WTC11 (cell line): ENCODE measurements at regions not wholly inside any gene's neighbourhood (a gene's known extent, or its start where the extent isn't known, plus 50 kb on each side); places are given as distances from the start of the nearest gene placed in this dataset.

Experiments
- ATAC-seq: fragments of 200-7000 bp; cut with Tn5 transposase; 2 replicates; pipeline ENCODE4 v1.10.0; 2021; ENCODE audit warnings: mild to moderate bottlenecking, moderate library complexity
- CTCF ChIA-PET: fragments of 300-600 bp; sonication (Branson Sonifier 250); formaldehyde crosslinking; loops from one replicate; lab custom pipeline; 2021; ENCODE audit warnings: antibody characterized with exemption; lab: Charles Lee
- POLR2A ChIA-PET: fragments of 350-600 bp; sonication (Branson Sonifier 250); formaldehyde crosslinking; loops from one replicate; lab custom pipeline; 2021; ENCODE audit warnings: antibody characterized with exemption; lab: Charles Lee
- DNase-seq: peaks from one replicate; pipeline ENCODE4 v3.0.0; 2021; ENCODE audit warnings: low spot score
- H3K27ac Mint-ChIP-seq: 2 replicates; pipeline ENCODE4 v1.8.0; 2021; ENCODE audit warnings: mixed read lengths
- H3K27me3 Mint-ChIP-seq: 2 replicates; pipeline ENCODE4 v1.8.0; 2021; ENCODE audit warnings: low read depth, mild to moderate bottlenecking, moderate library complexity, mixed read lengths
- H3K36me3 Mint-ChIP-seq: 2 replicates; pipeline ENCODE4 v1.8.0; 2021; ENCODE audit warnings: mixed read lengths
- H3K4me1 Mint-ChIP-seq: 2 replicates; pipeline ENCODE4 v1.8.0; 2022; ENCODE audit warnings: mixed read lengths
- H3K4me3 Mint-ChIP-seq: 2 replicates; pipeline ENCODE4 v1.8.0; 2021; ENCODE audit warnings: mild to moderate bottlenecking, moderate library complexity, mixed read lengths
- H3K9me3 Mint-ChIP-seq: 2 replicates; pipeline ENCODE4 v1.8.0; 2021; ENCODE audit warnings: mixed read lengths
- ATF1 ChIP-seq: sonication (generic); formaldehyde crosslinking; IDR thresholded peaks from 2 replicates; pipeline ENCODE4 v1.8.1; 2023; ENCODE audit warnings: mild to moderate bottlenecking, moderate library complexity, missing genetic modification reagents
- ETV6 ChIP-seq: sonication (generic); formaldehyde crosslinking; IDR thresholded peaks from 2 replicates; pipeline ENCODE4 v1.8.1; 2022; ENCODE audit warnings: mild to moderate bottlenecking, missing genetic modification reagents
- GTF2I ChIP-seq: fragments of 250-450 bp; sonication (Bioruptor Pico); conservative IDR thresholded peaks from 2 replicates; pipeline ENCODE4 v1.4.0; 2021; ENCODE audit warnings: mild to moderate bottlenecking
- HMGA2 ChIP-seq: fragments of 250-450 bp; sonication (Bioruptor Pico); IDR thresholded peaks from 2 replicates; pipeline ENCODE4 v1.4.0; 2021; ENCODE audit warnings: mild to moderate bottlenecking, moderate library complexity
- JAZF1 ChIP-seq: fragments of 250-450 bp; sonication (Bioruptor Pico); IDR thresholded peaks from 2 replicates; pipeline ENCODE4 v1.9.0; 2021; ENCODE audit warnings: moderate library complexity, mild to moderate bottlenecking, inconsistent platforms
- NFYB ChIP-seq: sonication (generic); formaldehyde crosslinking; conservative IDR thresholded peaks from 2 replicates; pipeline ENCODE4 v1.8.0; 2022; ENCODE audit warnings: low read depth, missing genetic modification reagents
- OVOL2 ChIP-seq: fragments of 250-450 bp; sonication (Bioruptor Pico); IDR thresholded peaks from 2 replicates; pipeline ENCODE4 v1.9.0; 2021; ENCODE audit warnings: mild to moderate bottlenecking, borderline replicate concordance
- PRRX2 ChIP-seq: fragments of 250-450 bp; sonication (Bioruptor Pico); IDR thresholded peaks from 2 replicates; pipeline ENCODE4 v1.8.0; 2021; ENCODE audit warnings: mild to moderate bottlenecking
- ZBTB21 ChIP-seq: sonication (generic); formaldehyde crosslinking; IDR thresholded peaks from 2 replicates; pipeline ENCODE4 v1.8.1; 2023; ENCODE audit warnings: mild to moderate bottlenecking, missing genetic modification reagents, borderline replicate concordance
- ZNF232 ChIP-seq: sonication (generic); formaldehyde crosslinking; IDR thresholded peaks from 2 replicates; pipeline ENCODE4 v1.8.0; 2022; ENCODE audit warnings: mild to moderate bottlenecking, missing genetic modification reagents
- ZNF416 ChIP-seq: fragments of 250-450 bp; sonication (Bioruptor Pico); IDR thresholded peaks from 2 replicates; pipeline ENCODE4 v1.9.0; 2021; ENCODE audit warnings: mild to moderate bottlenecking, inconsistent platforms
- ZNF671 ChIP-seq: fragments of 250-450 bp; sonication (Bioruptor Pico); IDR thresholded peaks from 2 replicates; pipeline ENCODE4 v1.8.0; 2021; ENCODE audit warnings: mild to moderate bottlenecking
- TF ChIP-seq, protein P1 (sequence below): fragments of 250-450 bp; sonication (Bioruptor Pico); IDR thresholded peaks from 2 replicates; pipeline ENCODE4 v1.9.0; 2021; ENCODE audit warnings: mild to moderate bottlenecking, borderline replicate concordance
- TF ChIP-seq, protein P2 (sequence below): sonication (generic); formaldehyde crosslinking; IDR thresholded peaks from 2 replicates; pipeline ENCODE4 v1.8.1; 2022; ENCODE audit warnings: low read depth, mild to moderate bottlenecking, moderate library complexity, missing genetic modification reagents, borderline replicate concordance
- TF ChIP-seq, protein P3 (sequence below): sonication (generic); formaldehyde crosslinking; IDR thresholded peaks from 2 replicates; pipeline ENCODE4 v1.8.1; 2023; ENCODE audit warnings: mild to moderate bottlenecking, missing genetic modification reagents, moderate library complexity
- TF ChIP-seq, protein P4 (sequence below): sonication (generic); formaldehyde crosslinking; IDR thresholded peaks from 2 replicates; pipeline ENCODE4 v1.8.1; 2022; ENCODE audit warnings: mild to moderate bottlenecking, missing genetic modification reagents, moderate library complexity, borderline replicate concordance
- TF ChIP-seq, protein P5 (sequence below): sonication (generic); formaldehyde crosslinking; IDR thresholded peaks from 2 replicates; pipeline ENCODE4 v1.8.0; 2022; ENCODE audit warnings: missing genetic modification reagents

DNA sequence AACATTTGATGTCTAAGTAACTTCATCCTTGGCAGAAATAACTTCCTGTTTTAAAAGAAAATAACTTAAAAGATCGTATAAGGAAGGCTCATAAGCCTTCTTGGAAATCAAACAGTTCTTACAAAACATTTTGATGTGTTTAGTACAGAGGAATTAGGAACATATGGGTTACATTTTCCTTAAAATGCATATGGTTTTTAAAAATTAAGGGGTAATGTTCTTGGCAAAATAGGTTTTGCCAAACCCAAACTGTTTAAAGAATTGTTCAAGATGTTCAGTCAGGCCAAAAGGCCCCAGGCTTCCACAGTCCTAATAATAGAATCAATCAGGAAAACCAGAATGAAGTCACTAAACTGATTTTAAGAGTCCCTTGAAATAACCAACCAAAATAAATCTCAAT lies 142.7 kb upstream of the SLC35B3 start (continued):
- TF ChIP-seq ZNF232 (CRISPR knock-in tag), result no peak
- TF ChIP-seq, all 79 proteins: peak for 0

DNA sequence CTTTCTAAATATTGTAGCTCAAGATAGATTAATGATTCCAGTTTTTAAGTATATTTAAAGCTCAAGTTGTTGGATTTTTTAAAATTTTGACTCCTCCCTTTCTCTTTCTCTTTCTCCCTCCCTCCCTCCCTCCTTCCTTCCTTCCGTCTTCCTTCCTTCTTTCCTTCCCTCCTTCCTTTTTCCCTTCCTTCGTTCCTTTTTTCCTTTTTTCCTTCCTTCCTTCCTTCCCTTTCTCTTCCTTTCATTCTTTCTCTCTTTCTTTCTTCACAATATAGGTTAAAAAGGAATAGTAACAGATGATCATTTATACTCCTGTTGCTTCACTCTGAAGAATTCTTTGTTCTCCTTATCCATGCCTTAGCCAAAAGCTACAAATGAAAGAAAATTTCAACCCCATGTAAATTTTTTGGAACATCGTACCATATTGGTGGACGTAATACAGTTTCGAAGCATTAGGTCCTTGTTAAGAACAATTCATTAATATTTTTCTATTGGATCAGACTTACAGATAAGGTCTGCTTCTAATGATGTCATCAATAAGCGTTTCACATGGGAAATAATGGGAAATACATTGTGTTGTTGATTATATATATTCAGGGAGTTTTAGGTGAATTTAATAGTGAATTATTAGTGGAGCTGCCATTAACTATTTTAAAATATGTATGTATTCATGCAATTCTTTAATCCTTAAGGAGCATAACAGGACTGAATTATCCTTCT lies 139.6 kb upstream of the SLC35B3 start:
- Mint-ChIP-seq H3K4me3 (no peak overlapping the region), H3K36me3 (no peaks in the 10 kb centered on the region), H3K27me3 (no peaks in the 10 kb centered on the region), H3K4me1 (peaks cover 6% of the 10 kb centered on the region; the same call in 1 of the 2 replicates), H3K9me3 (no peaks in the 10 kb centered on the region), H3K27ac (no peak overlapping the region)
- ChIA-PET POLR2A (no interaction called here), CTCF (interaction anchor here (0.7 kb wide), 1 partner anchor 16 kb away, joined by 3 read pairs; no protein-coding TSS in a partner anchor)
- TF ChIP-seq, protein P1, sequence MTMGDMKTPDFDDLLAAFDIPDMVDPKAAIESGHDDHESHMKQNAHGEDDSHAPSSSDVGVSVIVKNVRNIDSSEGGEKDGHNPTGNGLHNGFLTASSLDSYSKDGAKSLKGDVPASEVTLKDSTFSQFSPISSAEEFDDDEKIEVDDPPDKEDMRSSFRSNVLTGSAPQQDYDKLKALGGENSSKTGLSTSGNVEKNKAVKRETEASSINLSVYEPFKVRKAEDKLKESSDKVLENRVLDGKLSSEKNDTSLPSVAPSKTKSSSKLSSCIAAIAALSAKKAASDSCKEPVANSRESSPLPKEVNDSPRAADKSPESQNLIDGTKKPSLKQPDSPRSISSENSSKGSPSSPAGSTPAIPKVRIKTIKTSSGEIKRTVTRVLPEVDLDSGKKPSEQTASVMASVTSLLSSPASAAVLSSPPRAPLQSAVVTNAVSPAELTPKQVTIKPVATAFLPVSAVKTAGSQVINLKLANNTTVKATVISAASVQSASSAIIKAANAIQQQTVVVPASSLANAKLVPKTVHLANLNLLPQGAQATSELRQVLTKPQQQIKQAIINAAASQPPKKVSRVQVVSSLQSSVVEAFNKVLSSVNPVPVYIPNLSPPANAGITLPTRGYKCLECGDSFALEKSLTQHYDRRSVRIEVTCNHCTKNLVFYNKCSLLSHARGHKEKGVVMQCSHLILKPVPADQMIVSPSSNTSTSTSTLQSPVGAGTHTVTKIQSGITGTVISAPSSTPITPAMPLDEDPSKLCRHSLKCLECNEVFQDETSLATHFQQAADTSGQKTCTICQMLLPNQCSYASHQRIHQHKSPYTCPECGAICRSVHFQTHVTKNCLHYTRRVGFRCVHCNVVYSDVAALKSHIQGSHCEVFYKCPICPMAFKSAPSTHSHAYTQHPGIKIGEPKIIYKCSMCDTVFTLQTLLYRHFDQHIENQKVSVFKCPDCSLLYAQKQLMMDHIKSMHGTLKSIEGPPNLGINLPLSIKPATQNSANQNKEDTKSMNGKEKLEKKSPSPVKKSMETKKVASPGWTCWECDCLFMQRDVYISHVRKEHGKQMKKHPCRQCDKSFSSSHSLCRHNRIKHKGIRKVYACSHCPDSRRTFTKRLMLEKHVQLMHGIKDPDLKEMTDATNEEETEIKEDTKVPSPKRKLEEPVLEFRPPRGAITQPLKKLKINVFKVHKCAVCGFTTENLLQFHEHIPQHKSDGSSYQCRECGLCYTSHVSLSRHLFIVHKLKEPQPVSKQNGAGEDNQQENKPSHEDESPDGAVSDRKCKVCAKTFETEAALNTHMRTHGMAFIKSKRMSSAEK (CRISPR knock-in tag), result no peak
- TF ChIP-seq, protein P2, sequence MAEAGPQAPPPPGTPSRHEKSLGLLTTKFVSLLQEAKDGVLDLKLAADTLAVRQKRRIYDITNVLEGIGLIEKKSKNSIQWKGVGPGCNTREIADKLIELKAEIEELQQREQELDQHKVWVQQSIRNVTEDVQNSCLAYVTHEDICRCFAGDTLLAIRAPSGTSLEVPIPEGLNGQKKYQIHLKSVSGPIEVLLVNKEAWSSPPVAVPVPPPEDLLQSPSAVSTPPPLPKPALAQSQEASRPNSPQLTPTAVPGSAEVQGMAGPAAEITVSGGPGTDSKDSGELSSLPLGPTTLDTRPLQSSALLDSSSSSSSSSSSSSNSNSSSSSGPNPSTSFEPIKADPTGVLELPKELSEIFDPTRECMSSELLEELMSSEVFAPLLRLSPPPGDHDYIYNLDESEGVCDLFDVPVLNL (CRISPR knock-in tag), result no peak
- TF ChIP-seq ATF1 (no peak), ZBTB21 (CRISPR knock-in tag) (no peak), JAZF1 (no peak), NFYB (CRISPR knock-in tag) (no peak), GTF2I (CRISPR knock-in tag) (no peak), PRRX2 (CRISPR knock-in tag) (no peak), ZNF671 (CRISPR knock-in tag) (no peak), ETV6 (CRISPR knock-in tag) (no peak), ZNF416 (CRISPR knock-in tag) (no peak), OVOL2 (CRISPR knock-in tag) (no peak)
- ATAC-seq (no peak), DNase-seq (no peak)

DNA sequence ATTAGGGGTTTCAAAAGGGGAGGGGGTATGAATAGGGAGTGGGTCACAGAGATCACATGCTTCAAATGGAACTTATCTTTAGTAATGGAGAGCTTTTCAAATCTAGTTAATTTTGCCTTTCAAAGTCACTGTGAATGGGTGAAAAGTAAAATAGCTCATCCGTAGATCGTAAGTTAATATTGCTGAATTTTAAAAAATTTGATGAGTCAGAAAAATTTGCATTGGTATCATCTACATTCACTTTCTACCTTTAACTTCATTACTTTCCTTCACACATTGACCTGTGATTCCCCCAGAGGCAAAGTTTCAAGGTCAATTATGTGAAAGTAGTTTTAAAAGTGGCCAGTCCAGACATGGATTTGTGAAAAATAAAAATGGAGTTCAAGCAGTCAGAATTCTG lies 139.0 kb upstream of the SLC35B3 start:
- Mint-ChIP-seq H3K36me3 (no peaks in the 10 kb centered on the region), H3K9me3 (no peaks in the 10 kb centered on the region), H3K27me3 (no peaks in the 10 kb centered on the region), H3K27ac (no peak overlapping the region), H3K4me1 (peaks cover 2% of the 10 kb centered on the region; the same call in 1 of the 2 replicates), H3K4me3 (no peak overlapping the region)
- ATAC-seq (no peak), DNase-seq (no peak)
- POLR2A ChIA-PET, result no interaction called here
- CTCF ChIA-PET, result interaction anchor here (0.7 kb wide), 1 partner anchor 16 kb away, joined by 3 read pairs; no protein-coding TSS in a partner anchor
- TF ChIP-seq, protein P3, sequence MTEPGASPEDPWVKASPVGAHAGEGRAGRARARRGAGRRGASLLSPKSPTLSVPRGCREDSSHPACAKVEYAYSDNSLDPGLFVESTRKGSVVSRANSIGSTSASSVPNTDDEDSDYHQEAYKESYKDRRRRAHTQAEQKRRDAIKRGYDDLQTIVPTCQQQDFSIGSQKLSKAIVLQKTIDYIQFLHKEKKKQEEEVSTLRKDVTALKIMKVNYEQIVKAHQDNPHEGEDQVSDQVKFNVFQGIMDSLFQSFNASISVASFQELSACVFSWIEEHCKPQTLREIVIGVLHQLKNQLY (CRISPR knock-in tag), result no peak
- TF ChIP-seq, protein P4, sequence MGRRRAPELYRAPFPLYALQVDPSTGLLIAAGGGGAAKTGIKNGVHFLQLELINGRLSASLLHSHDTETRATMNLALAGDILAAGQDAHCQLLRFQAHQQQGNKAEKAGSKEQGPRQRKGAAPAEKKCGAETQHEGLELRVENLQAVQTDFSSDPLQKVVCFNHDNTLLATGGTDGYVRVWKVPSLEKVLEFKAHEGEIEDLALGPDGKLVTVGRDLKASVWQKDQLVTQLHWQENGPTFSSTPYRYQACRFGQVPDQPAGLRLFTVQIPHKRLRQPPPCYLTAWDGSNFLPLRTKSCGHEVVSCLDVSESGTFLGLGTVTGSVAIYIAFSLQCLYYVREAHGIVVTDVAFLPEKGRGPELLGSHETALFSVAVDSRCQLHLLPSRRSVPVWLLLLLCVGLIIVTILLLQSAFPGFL (CRISPR knock-in tag), result no peak
- TF ChIP-seq, protein P5, sequence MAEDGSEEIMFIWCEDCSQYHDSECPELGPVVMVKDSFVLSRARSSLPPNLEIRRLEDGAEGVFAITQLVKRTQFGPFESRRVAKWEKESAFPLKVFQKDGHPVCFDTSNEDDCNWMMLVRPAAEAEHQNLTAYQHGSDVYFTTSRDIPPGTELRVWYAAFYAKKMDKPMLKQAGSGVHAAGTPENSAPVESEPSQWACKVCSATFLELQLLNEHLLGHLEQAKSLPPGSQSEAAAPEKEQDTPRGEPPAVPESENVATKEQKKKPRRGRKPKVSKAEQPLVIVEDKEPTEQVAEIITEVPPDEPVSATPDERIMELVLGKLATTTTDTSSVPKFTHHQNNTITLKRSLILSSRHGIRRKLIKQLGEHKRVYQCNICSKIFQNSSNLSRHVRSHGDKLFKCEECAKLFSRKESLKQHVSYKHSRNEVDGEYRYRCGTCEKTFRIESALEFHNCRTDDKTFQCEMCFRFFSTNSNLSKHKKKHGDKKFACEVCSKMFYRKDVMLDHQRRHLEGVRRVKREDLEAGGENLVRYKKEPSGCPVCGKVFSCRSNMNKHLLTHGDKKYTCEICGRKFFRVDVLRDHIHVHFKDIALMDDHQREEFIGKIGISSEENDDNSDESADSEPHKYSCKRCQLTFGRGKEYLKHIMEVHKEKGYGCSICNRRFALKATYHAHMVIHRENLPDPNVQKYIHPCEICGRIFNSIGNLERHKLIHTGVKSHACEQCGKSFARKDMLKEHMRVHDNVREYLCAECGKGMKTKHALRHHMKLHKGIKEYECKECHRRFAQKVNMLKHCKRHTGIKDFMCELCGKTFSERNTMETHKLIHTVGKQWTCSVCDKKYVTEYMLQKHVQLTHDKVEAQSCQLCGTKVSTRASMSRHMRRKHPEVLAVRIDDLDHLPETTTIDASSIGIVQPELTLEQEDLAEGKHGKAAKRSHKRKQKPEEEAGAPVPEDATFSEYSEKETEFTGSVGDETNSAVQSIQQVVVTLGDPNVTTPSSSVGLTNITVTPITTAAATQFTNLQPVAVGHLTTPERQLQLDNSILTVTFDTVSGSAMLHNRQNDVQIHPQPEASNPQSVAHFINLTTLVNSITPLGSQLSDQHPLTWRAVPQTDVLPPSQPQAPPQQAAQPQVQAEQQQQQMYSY (CRISPR knock-in tag), result no peak
- TF ChIP-seq, protein P1 (CRISPR knock-in tag), result no peak
- TF ChIP-seq HMGA2 (CRISPR knock-in tag), result no peak
